ENCODE measurements at regions not wholly inside any gene's neighbourhood (a gene's known extent, or its start where the extent isn't known, plus 50 kb on each side); places are given as distances from the start of the nearest gene placed in this dataset.

DNA sequence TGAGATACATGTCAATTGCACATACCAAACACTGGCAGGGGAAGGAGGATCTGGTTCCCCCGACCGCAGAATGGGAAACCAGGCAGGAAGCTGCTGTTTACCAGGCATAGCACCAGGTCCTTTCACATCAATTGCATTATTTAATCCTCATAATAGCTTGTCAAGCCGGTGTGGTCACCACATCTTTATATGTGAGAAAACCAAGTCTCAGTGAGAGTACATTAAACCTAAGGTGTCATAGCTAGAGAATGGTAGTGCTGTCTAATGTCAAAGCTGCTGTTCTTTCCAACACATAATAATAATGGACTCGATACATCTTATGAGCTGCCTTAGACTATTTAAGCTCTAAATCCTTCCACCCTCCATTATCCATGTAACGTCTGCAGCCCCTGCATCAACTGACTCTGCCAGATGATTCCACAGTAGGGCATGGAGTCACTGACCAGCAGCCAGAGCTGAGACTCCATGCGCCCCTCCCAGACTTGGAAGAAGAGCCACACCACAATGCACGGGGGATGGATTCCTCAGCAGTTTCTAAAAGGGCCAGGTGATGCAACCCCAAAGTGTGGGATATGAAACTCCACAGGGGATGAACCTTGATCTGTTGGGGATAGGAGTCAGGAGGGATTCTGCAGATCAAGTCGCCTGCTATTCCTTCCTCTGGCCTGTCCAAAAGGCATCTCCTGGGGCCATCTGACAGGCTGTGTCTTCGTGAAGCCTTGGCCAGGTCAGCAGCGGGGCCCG is 71.8 kb downstream of the GPR6 start:
- no peak overlapping the region for H3K4me3 ChIP-seq (ENCODE audit: low read depth in 1 of 3, low read length in 3 of 3)
- DNase-seq, result no peak
- no peaks in the 10 kb centered on the region for H3K36me3 ChIP-seq (ENCODE audit: control insufficient read depth in 3 of 3, insufficient read depth in 2 of 3, low read depth in 1 of 3, low read length in 3 of 3)
- no peaks in the 10 kb centered on the region for H3K27me3 ChIP-seq (ENCODE audit: control insufficient read depth in 3 of 3, insufficient read depth in 3 of 3, low read length in 3 of 3)
- H3K27ac ChIP-seq (ENCODE audit: low read depth in 1 of 3, low read length in 2 of 3), result no peak overlapping the region
- WGBS, 3 donors, result 73 to 82% (median 75%) methylated on average over 11 of the region's 11 CpGs
- no peaks in the 10 kb centered on the region for H3K4me1 ChIP-seq (ENCODE audit: control insufficient read depth in 3 of 3, insufficient read depth in 2 of 3, low read depth in 1 of 3, low read length in 2 of 3)
- peaks cover 0 to 6% of the 10 kb centered on the region in 2 donors for H3K9me3 ChIP-seq (ENCODE audit: control insufficient read depth in 2 of 2, insufficient read depth in 1 of 2, low read depth in 1 of 2, low read length in 1 of 2)
- no peak for FAIRE-seq
